GM06990 (cell line): ENCODE measurements at regions not wholly inside any gene's neighbourhood (a gene's known extent, or its start where the extent isn't known, plus 50 kb on each side); places are given as distances from the start of the nearest gene placed in this dataset.

Experiments used
- DNase-seq: peaks from one replicate; pipeline ENCODE4 v3.0.0-alpha.2; 2011; ENCODE audit not compliant: insufficient read length; ENCODE audit errors: extremely low read depth
- H3K27me3 ChIP-seq: replicated peaks from 2 replicates; pipeline ENCODE4 v1.6.0; 2011; ENCODE audit warnings: low read length; ENCODE audit not compliant: control insufficient read depth, insufficient read depth
- H3K36me3 ChIP-seq: 2 replicates; pipeline ENCODE4 v1.5.1; 2011; ENCODE audit warnings: low read length; ENCODE audit not compliant: control insufficient read depth, insufficient read depth
- H3K4me3 ChIP-seq: replicated peaks from 2 replicates; pipeline ENCODE4 v1.5.1; 2011; ENCODE audit warnings: low read depth, mild to moderate bottlenecking, control low read depth, low read length
- CTCF ChIP-seq: IDR thresholded peaks from 2 replicates; pipeline ENCODE4 v1.5.1; 2011; ENCODE audit warnings: low read length, control low read depth, mild to moderate bottlenecking, inconsistent platforms; ENCODE audit not compliant: insufficient read depth, poor library complexity, severe bottlenecking

GRCh38 chr9:80811003-80811402 lies 878.3 kb downstream of the TLE1 start:
- DNase-seq = no peak
- H3K36me3 ChIP-seq = no peaks in the 10 kb centered on the region
- TF ChIP-seq CTCF = no peak
- H3K4me3 ChIP-seq = no peak overlapping the region
- no peaks in the 10 kb centered on the region for H3K27me3 ChIP-seq

GRCh38 chr9:80806671-80807070 lies 882.7 kb downstream of the TLE1 start:
- Histone ChIP-seq H3K36me3 (no peaks in the 10 kb centered on the region), H3K27me3 (no peaks in the 10 kb centered on the region), H3K4me3 (no peak overlapping the region)
- DNase-seq = no peak
- no peak for TF ChIP-seq CTCF

GRCh38 chr9:80804873-80805272 lies 884.5 kb downstream of the TLE1 start:
- no peak for TF ChIP-seq CTCF
- H3K4me3 ChIP-seq = no peak overlapping the region
- no peaks in the 10 kb centered on the region for H3K27me3 ChIP-seq
- DNase-seq = no peak
- H3K36me3 ChIP-seq = no peaks in the 10 kb centered on the region

- no peaks in the 10 kb centered on the region for H3K27me3 ChIP-seq
- no peak for TF ChIP-seq CTCF
- H3K4me3 ChIP-seq = no peak overlapping the region
- no peaks in the 10 kb centered on the region for H3K36me3 ChIP-seq
- DNase-seq = no peak
Observed at GRCh38 chr9:80797831-80798688, 891.3 kb downstream of the TLE1 start.

GRCh38 chr9:80797101-80797829 lies 892.1 kb downstream of the TLE1 start:
- no peak for DNase-seq
- no peaks in the 10 kb centered on the region for H3K36me3 ChIP-seq
- no peak overlapping the region for H3K4me3 ChIP-seq
- no peaks in the 10 kb centered on the region for H3K27me3 ChIP-seq
- TF ChIP-seq CTCF = no peak
